Neural cell (in vitro differentiated cells): ENCODE measurements at regions not wholly inside any gene's neighbourhood (a gene's known extent, or its start where the extent isn't known, plus 50 kb on each side); places are given as distances from the start of the nearest gene placed in this dataset.

Source experiments
- H2AFZ ChIP-seq: fragments of 200-600, 300-800 bp; sonication (generic), shearing (Covaris generic); 2 replicates; pipeline ENCODE4 v1.6.0; 2014; ENCODE audit warnings: low read depth, mild to moderate bottlenecking, antibody characterized with exemption, low read length, moderate library complexity
- H3F3A ChIP-seq: fragments of 200-600 bp; shearing (Covaris generic); 2 replicates; pipeline ENCODE4 v1.6.1; 2016; ENCODE audit warnings: mild to moderate bottlenecking, moderate library complexity, mixed read lengths, antibody characterized with exemption, low read length; ENCODE audit not compliant: insufficient read depth, poor library complexity, severe bottlenecking
- H3K27ac ChIP-seq: fragments of 200-600, 300-800 bp; sonication (generic), shearing (Covaris generic); 2 replicates; pipeline ENCODE4 v1.5.1; 2014; ENCODE audit warnings: mild to moderate bottlenecking, low read length, moderate library complexity
- H3K27me3 ChIP-seq: fragments of 300-800, 200-600 bp; sonication (generic), shearing (Covaris generic); 2 replicates; pipeline ENCODE4 v1.6.0; 2014; ENCODE audit warnings: mild to moderate bottlenecking, low read depth, low read length, moderate library complexity; ENCODE audit not compliant: insufficient read depth
- H3K36me3 ChIP-seq: fragments of 300-800, 200-600 bp; sonication (generic), shearing (Covaris generic); 2 replicates; pipeline ENCODE4 v1.5.1; 2014; ENCODE audit warnings: mild to moderate bottlenecking, antibody characterized with exemption, low read length, moderate library complexity; ENCODE audit not compliant: insufficient read depth
- H3K4me2 ChIP-seq: fragments of 300-800, 200-600 bp; sonication (generic), shearing (Covaris generic); 2 replicates; pipeline ENCODE4 v1.6.0; 2014; ENCODE audit warnings: mild to moderate bottlenecking, low read length
- H3K4me3 ChIP-seq: fragments of 300-800, 200-600 bp; sonication (generic), shearing (Covaris generic); 2 replicates; pipeline ENCODE4 v1.5.1; 2014; ENCODE audit warnings: mild to moderate bottlenecking, low read length, moderate library complexity
- H3K79me2 ChIP-seq: fragments of 200-600 bp; shearing (Covaris generic); replicated peaks from 2 replicates; pipeline ENCODE4 v1.6.0; 2014; ENCODE audit warnings: mild to moderate bottlenecking, low read length, moderate library complexity; ENCODE audit not compliant: insufficient read depth
- H3K9ac ChIP-seq: fragments of 300-800, 200-600 bp; sonication (generic), shearing (Covaris generic); 2 replicates; pipeline ENCODE4 v1.6.1; 2016; ENCODE audit warnings: mild to moderate bottlenecking, low read length, mixed read lengths
- H3K9me2 ChIP-seq: fragments of 200-600 bp; shearing (Covaris generic); 2 replicates; pipeline ENCODE4 v1.6.1; 2016; ENCODE audit warnings: mild to moderate bottlenecking, low read length, mixed read lengths; ENCODE audit not compliant: insufficient read depth
- H3K9me3 ChIP-seq: fragments of 200-600, 300-800 bp; sonication (generic), shearing (Covaris generic); 2 replicates; pipeline ENCODE4 v1.6.1; 2016; ENCODE audit warnings: mild to moderate bottlenecking, mixed run types, low read length, moderate library complexity, mixed read lengths
- H4K20me1 ChIP-seq: fragments of 200-600 bp; shearing (Covaris generic); 2 replicates; pipeline ENCODE4 v1.6.1; 2016; ENCODE audit warnings: mild to moderate bottlenecking, mixed run types; ENCODE audit not compliant: insufficient read depth
- EP300 ChIP-seq: fragments of 450-650 bp; conservative IDR thresholded peaks from 2 replicates; pipeline ENCODE4 v1.6.1; 2014; ENCODE audit warnings: antibody characterized with exemption, mild to moderate bottlenecking, moderate library complexity; ENCODE audit not compliant: poor library complexity, severe bottlenecking
- EZH2 ChIP-seq: fragments of 200-600, 300-800 bp; shearing (Covaris generic), sonication (generic); IDR thresholded peaks from 2 replicates; pipeline ENCODE4 v1.6.1; 2014; ENCODE audit warnings: antibody characterized with exemption, low read length, borderline replicate concordance, mild to moderate bottlenecking; ENCODE audit not compliant: insufficient read depth, poor library complexity, severe bottlenecking
- MXI1 ChIP-seq: fragments of 450-650 bp; conservative IDR thresholded peaks from 2 replicates; pipeline ENCODE4 v1.6.1; 2014; ENCODE audit warnings: antibody characterized with exemption, mild to moderate bottlenecking; ENCODE audit not compliant: poor library complexity, severe bottlenecking
- POLR2AphosphoS5 ChIP-seq: IDR thresholded peaks from 2 replicates; pipeline ENCODE4 v1.6.1; 2012
- RAD21 ChIP-seq: fragments of 450-650 bp; conservative IDR thresholded peaks from 2 replicates; pipeline ENCODE4 v1.6.1; 2014; ENCODE audit warnings: antibody characterized with exemption, mild to moderate bottlenecking, moderate library complexity
- SMC3 ChIP-seq: fragments of 450-650 bp; conservative IDR thresholded peaks from 2 replicates; pipeline ENCODE4 v1.6.1; 2014; ENCODE audit warnings: antibody characterized with exemption, mild to moderate bottlenecking, moderate library complexity; ENCODE audit not compliant: poor library complexity
- TAF1 ChIP-seq: IDR thresholded peaks from 2 replicates; pipeline ENCODE4 v1.6.1; 2012; ENCODE audit warnings: low read depth
- TF ChIP-seq, protein P1 (sequence below): fragments of 450-650 bp; IDR thresholded peaks from 2 replicates; pipeline ENCODE4 v1.5.1; 2014; ENCODE audit warnings: antibody characterized with exemption, mild to moderate bottlenecking, moderate library complexity; ENCODE audit not compliant: poor library complexity, severe bottlenecking
- TF ChIP-seq, protein P2 (sequence below): IDR thresholded peaks from 2 replicates; pipeline ENCODE4 v1.6.1; 2012; ENCODE audit warnings: borderline replicate concordance

DNA sequence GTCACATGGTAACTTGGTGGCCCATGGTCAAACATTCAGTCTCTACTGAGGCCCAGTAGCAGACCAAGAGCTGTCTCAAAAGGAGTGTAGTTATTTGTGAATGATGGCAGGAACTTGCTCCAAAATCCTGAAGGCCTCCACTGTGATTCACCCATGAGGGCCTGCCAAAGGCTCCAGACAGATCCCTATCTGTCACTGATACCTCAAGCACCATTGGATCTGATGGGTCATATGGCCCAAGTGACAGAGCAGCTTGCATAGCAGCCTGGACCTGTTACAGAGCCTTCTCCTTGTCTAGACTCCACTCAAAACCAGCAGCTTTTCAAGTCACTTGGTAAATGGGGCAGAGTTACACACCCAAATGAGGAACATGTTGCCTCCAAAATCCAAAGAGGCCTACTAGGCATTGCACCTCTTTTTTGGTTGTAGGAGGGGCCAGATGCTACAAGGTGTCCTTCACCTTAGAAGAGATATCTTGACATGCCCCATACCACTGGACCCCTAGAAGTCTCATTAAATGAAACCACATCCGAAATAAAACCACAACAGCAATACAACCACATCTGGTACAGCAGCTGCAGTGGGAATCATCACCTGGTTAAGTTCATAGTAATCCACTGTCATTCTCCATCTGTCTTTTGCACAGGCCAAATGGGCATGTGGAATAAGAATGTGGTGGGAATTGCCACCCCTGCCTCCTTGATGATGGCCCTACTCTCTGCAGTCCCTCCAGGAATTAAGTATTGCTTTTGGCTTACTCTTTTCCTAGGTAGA is 150.4 kb upstream of the MAX start:
- H3F3A ChIP-seq = no peaks in the 10 kb centered on the region
- H4K20me1 ChIP-seq = no peaks in the 10 kb centered on the region
- H3K27me3 ChIP-seq = no peaks in the 10 kb centered on the region
- H3K27ac ChIP-seq = no peak overlapping the region
- no peaks in the 10 kb centered on the region for H3K9me2 ChIP-seq
- H3K36me3 ChIP-seq = no peaks in the 10 kb centered on the region
- no peak overlapping the region for H3K4me3 ChIP-seq
- TF ChIP-seq POLR2AphosphoS5 = no peak
- TF ChIP-seq, protein P1, sequence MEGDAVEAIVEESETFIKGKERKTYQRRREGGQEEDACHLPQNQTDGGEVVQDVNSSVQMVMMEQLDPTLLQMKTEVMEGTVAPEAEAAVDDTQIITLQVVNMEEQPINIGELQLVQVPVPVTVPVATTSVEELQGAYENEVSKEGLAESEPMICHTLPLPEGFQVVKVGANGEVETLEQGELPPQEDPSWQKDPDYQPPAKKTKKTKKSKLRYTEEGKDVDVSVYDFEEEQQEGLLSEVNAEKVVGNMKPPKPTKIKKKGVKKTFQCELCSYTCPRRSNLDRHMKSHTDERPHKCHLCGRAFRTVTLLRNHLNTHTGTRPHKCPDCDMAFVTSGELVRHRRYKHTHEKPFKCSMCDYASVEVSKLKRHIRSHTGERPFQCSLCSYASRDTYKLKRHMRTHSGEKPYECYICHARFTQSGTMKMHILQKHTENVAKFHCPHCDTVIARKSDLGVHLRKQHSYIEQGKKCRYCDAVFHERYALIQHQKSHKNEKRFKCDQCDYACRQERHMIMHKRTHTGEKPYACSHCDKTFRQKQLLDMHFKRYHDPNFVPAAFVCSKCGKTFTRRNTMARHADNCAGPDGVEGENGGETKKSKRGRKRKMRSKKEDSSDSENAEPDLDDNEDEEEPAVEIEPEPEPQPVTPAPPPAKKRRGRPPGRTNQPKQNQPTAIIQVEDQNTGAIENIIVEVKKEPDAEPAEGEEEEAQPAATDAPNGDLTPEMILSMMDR = no peak
- no peak for TF ChIP-seq SMC3
- TF ChIP-seq, protein P2, sequence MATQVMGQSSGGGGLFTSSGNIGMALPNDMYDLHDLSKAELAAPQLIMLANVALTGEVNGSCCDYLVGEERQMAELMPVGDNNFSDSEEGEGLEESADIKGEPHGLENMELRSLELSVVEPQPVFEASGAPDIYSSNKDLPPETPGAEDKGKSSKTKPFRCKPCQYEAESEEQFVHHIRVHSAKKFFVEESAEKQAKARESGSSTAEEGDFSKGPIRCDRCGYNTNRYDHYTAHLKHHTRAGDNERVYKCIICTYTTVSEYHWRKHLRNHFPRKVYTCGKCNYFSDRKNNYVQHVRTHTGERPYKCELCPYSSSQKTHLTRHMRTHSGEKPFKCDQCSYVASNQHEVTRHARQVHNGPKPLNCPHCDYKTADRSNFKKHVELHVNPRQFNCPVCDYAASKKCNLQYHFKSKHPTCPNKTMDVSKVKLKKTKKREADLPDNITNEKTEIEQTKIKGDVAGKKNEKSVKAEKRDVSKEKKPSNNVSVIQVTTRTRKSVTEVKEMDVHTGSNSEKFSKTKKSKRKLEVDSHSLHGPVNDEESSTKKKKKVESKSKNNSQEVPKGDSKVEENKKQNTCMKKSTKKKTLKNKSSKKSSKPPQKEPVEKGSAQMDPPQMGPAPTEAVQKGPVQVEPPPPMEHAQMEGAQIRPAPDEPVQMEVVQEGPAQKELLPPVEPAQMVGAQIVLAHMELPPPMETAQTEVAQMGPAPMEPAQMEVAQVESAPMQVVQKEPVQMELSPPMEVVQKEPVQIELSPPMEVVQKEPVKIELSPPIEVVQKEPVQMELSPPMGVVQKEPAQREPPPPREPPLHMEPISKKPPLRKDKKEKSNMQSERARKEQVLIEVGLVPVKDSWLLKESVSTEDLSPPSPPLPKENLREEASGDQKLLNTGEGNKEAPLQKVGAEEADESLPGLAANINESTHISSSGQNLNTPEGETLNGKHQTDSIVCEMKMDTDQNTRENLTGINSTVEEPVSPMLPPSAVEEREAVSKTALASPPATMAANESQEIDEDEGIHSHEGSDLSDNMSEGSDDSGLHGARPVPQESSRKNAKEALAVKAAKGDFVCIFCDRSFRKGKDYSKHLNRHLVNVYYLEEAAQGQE = no peak
- TF ChIP-seq EP300 = no peak
- TF ChIP-seq EZH2 = no peak
- TF ChIP-seq TAF1 = no peak
- no peak for TF ChIP-seq MXI1
- TF ChIP-seq RAD21 = no peak
- no peak overlapping the region for H3K4me2 ChIP-seq
- H3K79me2 ChIP-seq = no peaks in the 10 kb centered on the region
- H2AFZ ChIP-seq = no peak overlapping the region
- no peak overlapping the region for H3K9ac ChIP-seq
- no peaks in the 10 kb centered on the region for H3K9me3 ChIP-seq

DNA sequence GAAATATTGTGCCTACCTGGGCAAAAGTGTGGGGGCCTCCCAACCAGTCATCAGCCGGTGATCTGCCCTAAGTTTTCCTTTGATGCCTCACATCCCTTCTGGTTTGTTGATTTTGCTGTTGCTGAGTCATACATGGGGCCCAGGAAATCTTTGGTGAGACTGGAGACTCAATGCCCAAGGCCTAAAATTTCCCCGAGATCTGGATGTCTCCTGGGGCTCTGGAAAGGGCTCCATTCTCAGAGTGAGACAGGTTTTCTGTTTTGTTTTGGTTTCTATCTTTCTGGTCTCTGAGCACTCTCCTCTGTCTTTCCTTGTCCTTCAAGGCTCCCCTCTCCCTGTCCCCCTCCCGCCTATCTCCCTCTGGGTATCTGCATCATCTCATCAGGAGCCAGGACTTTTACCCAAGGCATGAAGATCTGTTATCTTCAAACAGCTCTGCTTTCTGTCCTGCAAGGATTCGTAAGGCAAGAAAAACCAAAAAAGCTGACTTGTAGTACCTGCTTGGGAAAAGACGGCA is 152.8 kb upstream of the MAX start:
- no peak overlapping the region for H3K4me3 ChIP-seq
- no peaks in the 10 kb centered on the region for H3K79me2 ChIP-seq
- no peak overlapping the region for H3K9ac ChIP-seq
- H3K36me3 ChIP-seq = no peaks in the 10 kb centered on the region
- no peak overlapping the region for H3K4me2 ChIP-seq
- TF ChIP-seq EZH2 = no peak
- no peak for TF ChIP-seq POLR2AphosphoS5
- no peak for TF ChIP-seq EP300
- TF ChIP-seq, protein P1 = no peak
- TF ChIP-seq MXI1 = no peak
- TF ChIP-seq RAD21 = no peak
- TF ChIP-seq, protein P2 = no peak
- no peak for TF ChIP-seq SMC3
- TF ChIP-seq TAF1 = no peak
- no peaks in the 10 kb centered on the region for H3K27me3 ChIP-seq
- H4K20me1 ChIP-seq = no peaks in the 10 kb centered on the region
- H3K9me2 ChIP-seq = no peaks in the 10 kb centered on the region
- H3K27ac ChIP-seq = no peak overlapping the region
- H3F3A ChIP-seq = no peaks in the 10 kb centered on the region
- no peak overlapping the region for H2AFZ ChIP-seq
- H3K9me3 ChIP-seq = no peaks in the 10 kb centered on the region
